ENCODE measurements at regions not wholly inside any gene's neighbourhood (a gene's known extent, or its start where the extent isn't known, plus 50 kb on each side); places are given as distances from the start of the nearest gene placed in this dataset.

- no peak for ATAC-seq
- H3K79me2 ChIP-seq (ENCODE audit: insufficient read depth, low read length): no peaks in the 10 kb centered on the region
- no peaks in the 10 kb centered on the region for H3K36me3 ChIP-seq (ENCODE audit: control insufficient read depth in 1 of 2, insufficient read depth in 2 of 2, low read length in 2 of 2)
- no peaks in the 10 kb centered on the region for H3K9me2 ChIP-seq (ENCODE audit: insufficient read depth)
- no peak overlapping the region for H3K4me3 ChIP-seq (replicated peaks in 1 of 2; ENCODE audit: low read depth in 1 of 2, low read length in 2 of 2)
- intact Hi-C loops (cut with micrococcal nuclease): no loop called here
- RAD21 ChIA-PET (ENCODE audit: low non-redundant PET in 1 of 2, low total read pairs in 2 of 2, uncharacterized antibody in 2 of 2, unreplicated experiment in 2 of 2): no interaction called here
- no peaks in the 10 kb centered on the region for H3K27me3 ChIP-seq (ENCODE audit: insufficient read depth, low read length)
- CTCF ChIA-PET: no interaction called here
- peaks cover 4 to 8% of the 10 kb centered on the region in 2 experiments; a peak in 2 of 4 replicates for H3K9me3 ChIP-seq (ENCODE audit: control insufficient read depth in 1 of 2, insufficient read depth in 1 of 2, low read depth in 1 of 2, low read length in 2 of 2)
- BruUV-seq (replicated peaks): no TSS peak
- TF ChIP-seq, protein P1, sequence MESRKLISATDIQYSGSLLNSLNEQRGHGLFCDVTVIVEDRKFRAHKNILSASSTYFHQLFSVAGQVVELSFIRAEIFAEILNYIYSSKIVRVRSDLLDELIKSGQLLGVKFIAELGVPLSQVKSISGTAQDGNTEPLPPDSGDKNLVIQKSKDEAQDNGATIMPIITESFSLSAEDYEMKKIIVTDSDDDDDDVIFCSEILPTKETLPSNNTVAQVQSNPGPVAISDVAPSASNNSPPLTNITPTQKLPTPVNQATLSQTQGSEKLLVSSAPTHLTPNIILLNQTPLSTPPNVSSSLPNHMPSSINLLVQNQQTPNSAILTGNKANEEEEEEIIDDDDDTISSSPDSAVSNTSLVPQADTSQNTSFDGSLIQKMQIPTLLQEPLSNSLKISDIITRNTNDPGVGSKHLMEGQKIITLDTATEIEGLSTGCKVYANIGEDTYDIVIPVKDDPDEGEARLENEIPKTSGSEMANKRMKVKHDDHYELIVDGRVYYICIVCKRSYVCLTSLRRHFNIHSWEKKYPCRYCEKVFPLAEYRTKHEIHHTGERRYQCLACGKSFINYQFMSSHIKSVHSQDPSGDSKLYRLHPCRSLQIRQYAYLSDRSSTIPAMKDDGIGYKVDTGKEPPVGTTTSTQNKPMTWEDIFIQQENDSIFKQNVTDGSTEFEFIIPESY (IDR thresholded peaks at IDR 0.05; ENCODE audit: extremely low read depth, insufficient replicate concordance, low read length): no peak
- TF ChIP-seq CTCF (IDR thresholded peaks at IDR 0.05 in 2 of 3, conservative IDR thresholded peaks at IDR 0.05 in 1 of 3; ENCODE audit: borderline replicate concordance in 1 of 3, insufficient read depth in 1 of 3, low read depth in 2 of 3, low read length in 2 of 3) (no peak), ZFX (IDR thresholded peaks at IDR 0.05) (no peak)
- H3K4me2 ChIP-seq (ENCODE audit: low read length): no peak overlapping the region
- DNase-seq (ENCODE audit: low read depth, low spot score): no peak
- H3K9ac ChIP-seq (ENCODE audit: low read length): no peak overlapping the region
- H3K4me1 ChIP-seq (ENCODE audit: control insufficient read depth in 1 of 2, insufficient read depth in 2 of 2, low read length in 2 of 2): no peaks in the 10 kb centered on the region
- no peak overlapping the region for H3K27ac ChIP-seq (ENCODE audit: low read depth, low read length)
- POLR2A ChIA-PET: no interaction called here
- no peaks in the 10 kb centered on the region for H4K20me1 ChIP-seq (ENCODE audit: insufficient read depth)
- H2AFZ ChIP-seq (ENCODE audit: low read depth, low read length, poor library complexity, severe bottlenecking): no peak overlapping the region
These were observed 398.8 kb upstream of the RAG2 start for GRCh38 chr11:36996795-36997194.

GRCh38 chr11:36994208-36994607 lies 396.2 kb upstream of the RAG2 start:
- BruUV-seq (replicated peaks): no TSS peak
- Histone ChIP-seq H4K20me1 (ENCODE audit: insufficient read depth) (no peaks in the 10 kb centered on the region), H3K9ac (ENCODE audit: low read length) (no peak overlapping the region), H3K4me2 (ENCODE audit: low read length) (no peak overlapping the region), H2AFZ (ENCODE audit: low read depth, low read length, poor library complexity, severe bottlenecking) (no peak overlapping the region), H3K4me1 (ENCODE audit: control insufficient read depth in 1 of 2, insufficient read depth in 2 of 2, low read length in 2 of 2) (no peaks in the 10 kb centered on the region), H3K9me2 (ENCODE audit: insufficient read depth) (no peaks in the 10 kb centered on the region), H3K27me3 (ENCODE audit: insufficient read depth, low read length) (no peaks in the 10 kb centered on the region), H3K27ac (ENCODE audit: low read depth, low read length) (no peak overlapping the region), H3K9me3 (ENCODE audit: control insufficient read depth in 1 of 2, insufficient read depth in 1 of 2, low read depth in 1 of 2, low read length in 2 of 2) (peaks cover 4 to 12% of the 10 kb centered on the region in 2 experiments; a peak in 3 of 4 replicates), H3K79me2 (ENCODE audit: insufficient read depth, low read length) (no peaks in the 10 kb centered on the region), H3K4me3 (replicated peaks in 1 of 2; ENCODE audit: low read depth in 1 of 2, low read length in 2 of 2) (no peak overlapping the region), H3K36me3 (ENCODE audit: control insufficient read depth in 1 of 2, insufficient read depth in 2 of 2, low read length in 2 of 2) (no peaks in the 10 kb centered on the region)
- RAD21 ChIA-PET (ENCODE audit: low non-redundant PET in 1 of 2, low total read pairs in 2 of 2, uncharacterized antibody in 2 of 2, unreplicated experiment in 2 of 2): no interaction called here
- DNase-seq (ENCODE audit: low read depth, low spot score) (no peak), ATAC-seq (no peak)
- CTCF ChIA-PET: no interaction called here
- intact Hi-C loops (cut with micrococcal nuclease): no loop called here
- POLR2A ChIA-PET: no interaction called here
- TF ChIP-seq EZH2phosphoT487 (IDR thresholded peaks at IDR 0.05; ENCODE audit: borderline replicate concordance) (no peak), ZNF274 (IDR thresholded peaks at IDR 0.05; ENCODE audit: low read depth, low read length) (no peak), YY1 (IDR thresholded peaks at IDR 0.05; ENCODE audit: extremely low read depth, insufficient replicate concordance, low read depth, low read length) (no peak), FOSL1 (IDR thresholded peaks at IDR 0.05; ENCODE audit: low read depth) (no peak), SRF (IDR thresholded peaks at IDR 0.05; ENCODE audit: low read depth) (no peak), ZFX (IDR thresholded peaks at IDR 0.05) (no peak), EZH2 (IDR thresholded peaks at IDR 0.05) (no peak), SP1 (IDR thresholded peaks at IDR 0.05; ENCODE audit: low read depth) (no peak), TCF7L2 (IDR thresholded peaks at IDR 0.05; ENCODE audit: borderline replicate concordance, extremely low read depth, insufficient read depth, insufficient read length) (no peak)
- TF ChIP-seq, protein P2, sequence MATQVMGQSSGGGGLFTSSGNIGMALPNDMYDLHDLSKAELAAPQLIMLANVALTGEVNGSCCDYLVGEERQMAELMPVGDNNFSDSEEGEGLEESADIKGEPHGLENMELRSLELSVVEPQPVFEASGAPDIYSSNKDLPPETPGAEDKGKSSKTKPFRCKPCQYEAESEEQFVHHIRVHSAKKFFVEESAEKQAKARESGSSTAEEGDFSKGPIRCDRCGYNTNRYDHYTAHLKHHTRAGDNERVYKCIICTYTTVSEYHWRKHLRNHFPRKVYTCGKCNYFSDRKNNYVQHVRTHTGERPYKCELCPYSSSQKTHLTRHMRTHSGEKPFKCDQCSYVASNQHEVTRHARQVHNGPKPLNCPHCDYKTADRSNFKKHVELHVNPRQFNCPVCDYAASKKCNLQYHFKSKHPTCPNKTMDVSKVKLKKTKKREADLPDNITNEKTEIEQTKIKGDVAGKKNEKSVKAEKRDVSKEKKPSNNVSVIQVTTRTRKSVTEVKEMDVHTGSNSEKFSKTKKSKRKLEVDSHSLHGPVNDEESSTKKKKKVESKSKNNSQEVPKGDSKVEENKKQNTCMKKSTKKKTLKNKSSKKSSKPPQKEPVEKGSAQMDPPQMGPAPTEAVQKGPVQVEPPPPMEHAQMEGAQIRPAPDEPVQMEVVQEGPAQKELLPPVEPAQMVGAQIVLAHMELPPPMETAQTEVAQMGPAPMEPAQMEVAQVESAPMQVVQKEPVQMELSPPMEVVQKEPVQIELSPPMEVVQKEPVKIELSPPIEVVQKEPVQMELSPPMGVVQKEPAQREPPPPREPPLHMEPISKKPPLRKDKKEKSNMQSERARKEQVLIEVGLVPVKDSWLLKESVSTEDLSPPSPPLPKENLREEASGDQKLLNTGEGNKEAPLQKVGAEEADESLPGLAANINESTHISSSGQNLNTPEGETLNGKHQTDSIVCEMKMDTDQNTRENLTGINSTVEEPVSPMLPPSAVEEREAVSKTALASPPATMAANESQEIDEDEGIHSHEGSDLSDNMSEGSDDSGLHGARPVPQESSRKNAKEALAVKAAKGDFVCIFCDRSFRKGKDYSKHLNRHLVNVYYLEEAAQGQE (IDR thresholded peaks at IDR 0.05; ENCODE audit: low read depth): no peak
- TF ChIP-seq, protein P3, sequence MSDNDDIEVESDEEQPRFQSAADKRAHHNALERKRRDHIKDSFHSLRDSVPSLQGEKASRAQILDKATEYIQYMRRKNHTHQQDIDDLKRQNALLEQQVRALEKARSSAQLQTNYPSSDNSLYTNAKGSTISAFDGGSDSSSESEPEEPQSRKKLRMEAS (IDR thresholded peaks at IDR 0.05): no peak
